AML-193 (cell line): ENCODE measurements at regions not wholly inside any gene's neighbourhood (a gene's known extent, or its start where the extent isn't known, plus 50 kb on each side); places are given as distances from the start of the nearest gene placed in this dataset.
"Not testable (repeated sequence)": the region's sequence is repeated elsewhere in the genome, so short reads cannot be mapped to it uniquely, and the experiment has no call there.

Experiments
- DNase-seq, 2 experiments: peaks; one replicate each; lab custom pipeline; 2025; lab: John Stamatoyannopoulos, UW

- DNase-seq = no peak
Observed at GRCh38 chr12:13440844-13441243, 244.3 kb downstream of the EMP1 start.

GRCh38 chr12:13437541-13437940 is 241.0 kb downstream of the EMP1 start:
- no peak for DNase-seq

DNA sequence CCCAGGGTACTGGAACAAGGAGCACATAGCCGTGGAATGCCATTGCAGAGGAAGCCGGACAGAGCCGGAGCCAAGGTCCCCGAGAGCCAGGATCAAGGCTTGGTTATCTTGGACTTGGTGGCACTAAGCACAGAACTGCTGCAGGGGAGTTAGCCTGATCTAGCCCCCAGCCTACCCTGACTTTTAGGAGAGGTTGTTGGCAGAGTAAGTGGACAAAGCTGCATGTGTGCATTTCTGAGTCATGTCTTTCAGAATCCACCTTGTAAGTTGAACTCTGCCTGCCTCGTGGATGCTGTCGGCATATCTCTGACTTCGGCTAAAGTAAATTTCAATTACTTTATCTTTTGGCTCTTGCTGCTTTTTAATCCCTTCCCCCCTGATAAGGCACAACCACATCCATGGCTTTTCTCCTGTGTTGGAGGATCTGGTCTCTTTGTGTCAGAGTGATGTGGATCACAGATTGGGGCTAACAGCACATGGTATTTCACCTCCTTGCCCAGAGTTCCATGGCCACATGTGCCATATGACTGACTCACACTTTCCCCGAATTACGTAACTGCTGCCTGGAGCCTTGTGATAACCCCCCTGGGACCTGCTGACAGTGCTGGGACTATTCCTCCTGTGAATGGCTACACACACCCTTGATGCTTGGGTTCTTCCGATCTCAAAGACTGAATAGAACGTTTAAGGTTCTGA is 240.3 kb downstream of the EMP1 start:
- DNase-seq = no peak

- DNase-seq = no peak
Observed at GRCh38 chr12:13436182-13436581, 239.7 kb downstream of the EMP1 start.

GRCh38 chr12:13435235-13435933 is 238.9 kb downstream of the EMP1 start:
- DNase-seq = no peak

- DNase-seq = no peak
Observed at GRCh38 chr12:13433768-13434167, 237.2 kb downstream of the EMP1 start.

- no peak for DNase-seq
Observed at GRCh38 chr12:13431041-13431440, 234.5 kb downstream of the EMP1 start.

DNA sequence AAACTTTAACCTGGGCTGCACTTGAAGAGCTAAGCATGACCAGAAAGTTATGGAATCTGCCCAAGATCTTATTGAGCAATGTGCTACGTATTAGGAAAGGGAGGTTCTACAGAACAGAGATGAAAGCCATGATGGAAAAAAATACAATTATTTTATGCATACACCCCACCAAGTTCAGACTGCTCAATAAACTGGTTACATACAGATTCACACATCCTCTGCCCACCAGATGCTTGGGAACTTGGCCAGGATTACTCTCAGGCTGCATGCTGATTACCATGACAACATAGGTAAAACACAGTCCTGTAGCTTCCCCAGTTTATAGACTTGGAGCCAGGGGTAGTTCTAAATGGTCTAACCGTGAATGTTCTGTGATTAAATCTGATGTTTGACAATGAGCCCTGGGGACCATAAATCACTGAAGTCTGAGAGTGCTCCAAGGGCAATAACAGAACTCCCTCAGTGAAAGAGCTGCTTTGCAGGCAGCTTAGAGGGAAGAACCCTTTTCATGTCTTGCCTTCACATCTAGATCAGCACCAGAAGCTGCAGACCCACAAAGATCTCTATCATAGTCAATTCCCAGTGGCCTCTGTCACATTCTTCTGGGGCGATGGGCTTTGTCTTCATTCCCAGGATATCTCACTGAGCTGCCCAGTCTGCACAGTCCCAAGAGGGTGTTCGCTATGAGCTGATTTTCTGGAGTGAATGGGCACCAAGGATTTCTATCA is 232.2 kb downstream of the EMP1 start:
- no peak for DNase-seq

DNA sequence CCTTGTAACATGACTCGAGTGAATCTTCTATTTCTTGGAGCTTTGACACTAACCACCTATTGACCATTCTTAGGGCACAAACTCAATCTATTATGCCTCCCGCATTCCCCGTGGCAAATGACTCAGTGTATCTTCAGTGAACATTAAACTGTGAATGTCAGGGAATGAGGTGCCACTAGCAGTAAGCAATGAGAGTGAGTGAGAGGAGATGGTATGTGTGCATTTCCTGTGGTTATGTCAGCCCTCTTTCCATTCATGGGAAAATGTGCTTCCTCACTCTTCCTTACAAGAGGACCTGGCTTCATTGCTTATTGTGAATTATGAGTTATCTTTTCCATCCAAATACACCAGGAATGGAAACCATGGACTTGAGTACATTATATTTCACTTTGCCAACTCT is 229.2 kb downstream of the EMP1 start:
- no peak for DNase-seq

- DNase-seq = no peak
Observed at GRCh38 chr12:13422291-13422690, 225.8 kb downstream of the EMP1 start.

GRCh38 chr12:13417516-13417915 is 221.0 kb downstream of the EMP1 start:
- no peak for DNase-seq

GRCh38 chr12:13411287-13411686 is 214.8 kb downstream of the EMP1 start:
- DNase-seq = no peak

- no peak for DNase-seq
Observed at GRCh38 chr12:13405961-13406703, 209.6 kb downstream of the EMP1 start.

- no peak for DNase-seq
Observed at GRCh38 chr12:13404631-13405473, 208.3 kb downstream of the EMP1 start.

DNA sequence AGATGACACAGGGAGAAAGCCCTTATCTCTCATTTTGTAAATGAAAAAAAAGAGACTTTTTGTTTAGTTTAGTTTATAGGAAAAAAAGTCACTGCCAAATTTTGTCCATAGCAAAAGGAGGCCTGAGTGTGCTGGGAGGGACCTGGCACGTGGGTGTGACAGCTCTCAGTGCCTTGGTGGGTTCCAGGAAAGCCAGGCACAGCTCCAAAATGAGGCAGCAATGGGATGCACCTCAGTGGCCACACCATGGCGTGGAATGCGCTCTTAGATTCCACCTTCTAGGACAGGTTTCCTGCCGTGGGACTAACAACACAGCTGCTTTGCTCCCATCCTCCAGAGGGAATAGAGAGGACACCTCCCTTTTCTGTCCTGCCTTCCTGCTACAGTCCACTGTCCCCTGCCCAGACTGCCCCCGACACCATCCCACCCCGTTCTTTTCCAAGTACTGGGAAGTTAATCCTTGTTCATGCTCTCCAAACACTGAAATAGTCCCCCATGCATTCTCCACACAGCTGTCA is 207.6 kb downstream of the EMP1 start:
- DNase-seq = no peak

GRCh38 chr12:13391375-13391774 is 194.8 kb downstream of the EMP1 start:
- DNase-seq = not testable (repeated sequence)

- DNase-seq = no peak
Observed at GRCh38 chr12:13390918-13391317, 194.4 kb downstream of the EMP1 start.

- DNase-seq = no peak
Observed at GRCh38 chr12:13390381-13390861, 193.9 kb downstream of the EMP1 start.

GRCh38 chr12:13387101-13387500 is 190.6 kb downstream of the EMP1 start:
- no peak for DNase-seq

- DNase-seq = no peak
Observed at GRCh38 chr12:13386323-13387039, 190.0 kb downstream of the EMP1 start.
